ENCODE measurements at regions not wholly inside any gene's neighbourhood (a gene's known extent, or its start where the extent isn't known, plus 50 kb on each side); places are given as distances from the start of the nearest gene placed in this dataset.

GRCh38 chr5:57575839-57576238 lies 93.2 kb upstream of the ACTBL2 start:
- Histone ChIP-seq H3K36me3 (no peaks in the 10 kb centered on the region), H3K27ac (no peak overlapping the region), H3K9me3 (no peaks in the 10 kb centered on the region), H3K27me3 (no peaks in the 10 kb centered on the region), H3K4me1 (no peaks in the 10 kb centered on the region), H3K4me3 (no peak overlapping the region)
- WGBS, 2 donors = 72 to 83% methylated on average over 9 of the region's 9 CpGs
- DNase-seq (no peak), ATAC-seq (ENCODE audit: low FRiP score in 2 of 2) (no peak)
- no peak for TF ChIP-seq EP300 (IDR thresholded peaks at IDR 0.05)

- ATAC-seq (ENCODE audit: low FRiP score in 2 of 2) (no peak), DNase-seq (no peak)
- Histone ChIP-seq H3K36me3 (no peaks in the 10 kb centered on the region), H3K4me1 (no peaks in the 10 kb centered on the region), H3K9me3 (no peaks in the 10 kb centered on the region), H3K27ac (no peak overlapping the region), H3K4me3 (no peak overlapping the region), H3K27me3 (no peaks in the 10 kb centered on the region)
- TF ChIP-seq POLR2AphosphoS5 (IDR thresholded peaks at IDR 0.05) = no peak
- TF ChIP-seq EP300 (IDR thresholded peaks at IDR 0.05) = no peak
- TF ChIP-seq CTCF (IDR thresholded peaks at IDR 0.05) = no peak
- no peak for TF ChIP-seq POLR2A (IDR thresholded peaks at IDR 0.05)
Observed at GRCh38 chr5:57572461-57572860, 89.8 kb upstream of the ACTBL2 start.

DNA sequence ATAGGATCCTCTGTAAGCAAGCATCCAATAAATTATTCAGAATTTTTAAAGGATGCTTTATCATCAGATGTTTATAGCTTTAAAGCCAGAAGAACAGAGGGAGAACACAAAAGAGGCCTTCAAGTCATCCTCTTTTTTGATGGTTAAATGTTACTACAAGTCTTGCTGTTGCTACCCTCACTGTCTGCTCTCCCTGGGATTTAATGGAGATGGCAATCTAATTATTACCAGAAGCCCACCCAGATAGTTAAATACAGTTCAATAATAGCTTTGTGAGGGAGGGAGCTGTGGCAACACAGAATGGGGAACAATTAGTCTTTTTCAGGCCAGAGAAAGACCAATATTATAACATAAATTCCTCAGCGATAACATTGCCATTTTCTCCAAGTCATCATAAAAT lies 87.0 kb upstream of the ACTBL2 start:
- DNase-seq (no peak), ATAC-seq (ENCODE audit: low FRiP score in 2 of 2) (no peak)
- Histone ChIP-seq H3K27me3 (no peaks in the 10 kb centered on the region), H3K4me3 (no peak overlapping the region), H3K9me3 (no peaks in the 10 kb centered on the region), H3K4me1 (no peaks in the 10 kb centered on the region), H3K27ac (no peak overlapping the region), H3K36me3 (no peaks in the 10 kb centered on the region)
- WGBS, 2 donors = 0 to 38% methylated on average over 1 of the region's 1 CpG
- no peak for TF ChIP-seq CTCF (IDR thresholded peaks at IDR 0.05)
- no peak for TF ChIP-seq EP300 (IDR thresholded peaks at IDR 0.05)

- Histone ChIP-seq H3K27ac (no peak overlapping the region), H3K36me3 (no peaks in the 10 kb centered on the region), H3K27me3 (no peaks in the 10 kb centered on the region), H3K9me3 (no peaks in the 10 kb centered on the region), H3K4me1 (no peaks in the 10 kb centered on the region), H3K4me3 (no peak overlapping the region)
- ATAC-seq (ENCODE audit: low FRiP score in 2 of 2) = no peak
- WGBS, 2 donors = 85 to 94% methylated on average over 3 of the region's 3 CpGs
- DNase-seq = no peak
- TF ChIP-seq EP300 (IDR thresholded peaks at IDR 0.05) = no peak
- no peak for TF ChIP-seq POLR2A (IDR thresholded peaks at IDR 0.05)
- TF ChIP-seq POLR2AphosphoS5 (IDR thresholded peaks at IDR 0.05) = no peak
- no peak for TF ChIP-seq CTCF (IDR thresholded peaks at IDR 0.05)
Observed at GRCh38 chr5:57568136-57568535, 85.5 kb upstream of the ACTBL2 start.

- no peaks in the 10 kb centered on the region for H3K9me3 ChIP-seq
- TF ChIP-seq POLR2AphosphoS5 (IDR thresholded peaks at IDR 0.05) (no peak), EP300 (IDR thresholded peaks at IDR 0.05) (no peak), CTCF (IDR thresholded peaks at IDR 0.05) (no peak), POLR2A (IDR thresholded peaks at IDR 0.05) (no peak)
- no peaks in the 10 kb centered on the region for H3K36me3 ChIP-seq
- H3K27me3 ChIP-seq = no peaks in the 10 kb centered on the region
- no peak overlapping the region for H3K4me3 ChIP-seq
- no peak overlapping the region for H3K27ac ChIP-seq
- peak in 1 of 2 donors; percentile 75 for ATAC-seq (ENCODE audit: low FRiP score in 2 of 2)
- 71 to 81% methylated on average over 5 of the region's 5 CpGs for WGBS, 2 donors
- H3K4me1 ChIP-seq = no peaks in the 10 kb centered on the region
- DNase-seq = no peak
Observed at GRCh38 chr5:57566914-57567313, 84.3 kb upstream of the ACTBL2 start.
